ENCODE measurements at regions not wholly inside any gene's neighbourhood (a gene's known extent, or its start where the extent isn't known, plus 50 kb on each side); places are given as distances from the start of the nearest gene placed in this dataset.

DNA sequence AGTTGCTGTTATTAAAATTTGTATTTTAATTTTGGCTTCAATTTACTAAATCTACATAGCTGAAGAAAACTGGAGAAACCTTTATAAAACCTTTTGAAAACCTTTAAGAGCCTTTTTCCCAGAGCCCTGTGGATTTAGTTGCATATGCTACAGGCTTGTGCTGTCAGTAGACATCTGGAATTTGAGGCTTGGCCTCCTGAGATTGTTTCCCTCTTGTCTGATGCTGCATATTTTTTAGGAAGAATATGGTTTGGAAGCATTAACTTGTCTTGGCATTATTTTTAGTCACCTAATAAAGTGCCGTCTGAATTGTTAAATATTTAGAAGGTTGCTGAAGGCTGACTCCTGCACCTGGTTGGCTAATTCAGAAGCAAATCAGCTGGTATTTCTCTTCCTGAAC, 369.4 kb downstream of the UTRN start:
- ATAC-seq (no peak), DNase-seq (no peak)
- POLR2A ChIA-PET (ENCODE audit: unreplicated experiment): no interaction called here
- Histone ChIP-seq H3K9ac (ENCODE audit: low read length) (no peak overlapping the region), H3K27ac (ENCODE audit: low read length) (no peak overlapping the region), H3K36me3 (ENCODE audit: low read depth, low read length) (no peaks in the 10 kb centered on the region), H3K27me3 (ENCODE audit: low read length) (no peaks in the 10 kb centered on the region), H3F3A (ENCODE audit: low read length, unreplicated experiment) (no peaks in the 10 kb centered on the region), H3K9me2 (replicated peaks; ENCODE audit: low read length) (no peaks in the 10 kb centered on the region), H2AFZ (ENCODE audit: low read length) (no peak overlapping the region), H3K9me3 (ENCODE audit: low read length) (no peaks in the 10 kb centered on the region), H3K4me2 (ENCODE audit: low read length) (no peak overlapping the region), H3K4me3 (ENCODE audit: low read length) (no peak overlapping the region), H4K20me1 (ENCODE audit: low read length) (no peaks in the 10 kb centered on the region), H3K4me1 (ENCODE audit: insufficient read depth, low read length) (peaks cover 11% of the 10 kb centered on the region), H3K79me2 (ENCODE audit: low read length) (no peaks in the 10 kb centered on the region)
- TF ChIP-seq EZH2 (IDR thresholded peaks at IDR 0.05; ENCODE audit: low read length, unreplicated experiment) (no peak), EZH2phosphoT487 (IDR thresholded peaks at IDR 0.05; ENCODE audit: borderline replicate concordance, low read length) (no peak)
- TF ChIP-seq, protein P1, sequence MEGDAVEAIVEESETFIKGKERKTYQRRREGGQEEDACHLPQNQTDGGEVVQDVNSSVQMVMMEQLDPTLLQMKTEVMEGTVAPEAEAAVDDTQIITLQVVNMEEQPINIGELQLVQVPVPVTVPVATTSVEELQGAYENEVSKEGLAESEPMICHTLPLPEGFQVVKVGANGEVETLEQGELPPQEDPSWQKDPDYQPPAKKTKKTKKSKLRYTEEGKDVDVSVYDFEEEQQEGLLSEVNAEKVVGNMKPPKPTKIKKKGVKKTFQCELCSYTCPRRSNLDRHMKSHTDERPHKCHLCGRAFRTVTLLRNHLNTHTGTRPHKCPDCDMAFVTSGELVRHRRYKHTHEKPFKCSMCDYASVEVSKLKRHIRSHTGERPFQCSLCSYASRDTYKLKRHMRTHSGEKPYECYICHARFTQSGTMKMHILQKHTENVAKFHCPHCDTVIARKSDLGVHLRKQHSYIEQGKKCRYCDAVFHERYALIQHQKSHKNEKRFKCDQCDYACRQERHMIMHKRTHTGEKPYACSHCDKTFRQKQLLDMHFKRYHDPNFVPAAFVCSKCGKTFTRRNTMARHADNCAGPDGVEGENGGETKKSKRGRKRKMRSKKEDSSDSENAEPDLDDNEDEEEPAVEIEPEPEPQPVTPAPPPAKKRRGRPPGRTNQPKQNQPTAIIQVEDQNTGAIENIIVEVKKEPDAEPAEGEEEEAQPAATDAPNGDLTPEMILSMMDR (conservative IDR thresholded peaks at IDR 0.05; ENCODE audit: low read depth, low read length): no peak
- no TSS peak for BruUV-seq (replicated peaks)
- intact Hi-C loops (cut with micrococcal nuclease): no loop called here
- CTCF ChIA-PET: no interaction called here

DNA sequence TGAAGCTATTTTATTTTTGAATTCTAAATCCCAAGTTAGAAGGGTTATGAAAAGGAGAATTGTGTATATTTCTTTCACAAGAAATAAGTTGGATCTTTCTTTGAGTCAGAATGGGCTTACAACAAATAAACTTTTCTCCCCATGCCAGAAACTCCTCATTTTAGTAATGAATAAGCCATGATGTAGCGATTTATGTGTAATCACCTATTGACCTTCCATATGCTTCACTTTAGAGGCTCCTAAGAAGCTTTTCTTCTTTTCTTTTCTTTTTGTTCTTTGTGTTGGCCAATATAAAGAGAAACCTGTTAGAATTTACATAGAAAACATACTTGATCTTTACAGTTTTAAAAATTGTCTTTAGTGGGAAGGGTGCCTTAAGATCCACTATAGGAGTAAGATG, 370.2 kb downstream of the UTRN start:
- Histone ChIP-seq H3K27me3 (ENCODE audit: low read length) (no peaks in the 10 kb centered on the region), H3K4me2 (ENCODE audit: low read length) (no peak overlapping the region), H4K20me1 (ENCODE audit: low read length) (no peaks in the 10 kb centered on the region), H3K4me1 (ENCODE audit: insufficient read depth, low read length) (peaks cover 11% of the 10 kb centered on the region), H3K79me2 (ENCODE audit: low read length) (no peaks in the 10 kb centered on the region), H3K36me3 (ENCODE audit: low read depth, low read length) (no peaks in the 10 kb centered on the region), H3K9me2 (replicated peaks; ENCODE audit: low read length) (no peaks in the 10 kb centered on the region), H2AFZ (ENCODE audit: low read length) (no peak overlapping the region), H3K9ac (ENCODE audit: low read length) (no peak overlapping the region), H3K27ac (ENCODE audit: low read length) (no peak overlapping the region), H3F3A (ENCODE audit: low read length, unreplicated experiment) (no peaks in the 10 kb centered on the region), H3K4me3 (ENCODE audit: low read length) (no peak overlapping the region), H3K9me3 (ENCODE audit: low read length) (no peaks in the 10 kb centered on the region)
- TF ChIP-seq, protein P1 (conservative IDR thresholded peaks at IDR 0.05; ENCODE audit: low read depth, low read length): no peak
- TF ChIP-seq EZH2phosphoT487 (IDR thresholded peaks at IDR 0.05; ENCODE audit: borderline replicate concordance, low read length) (no peak), EZH2 (IDR thresholded peaks at IDR 0.05; ENCODE audit: low read length, unreplicated experiment) (no peak)
- CTCF ChIA-PET: no interaction called here
- ATAC-seq (no peak), DNase-seq (peak; percentile 25)
- intact Hi-C loops (cut with micrococcal nuclease): no loop called here
- no TSS peak for BruUV-seq (replicated peaks)
- POLR2A ChIA-PET (ENCODE audit: unreplicated experiment): interaction anchor here (0.6 kb wide), 1 partner anchor 34 kb away, joined by 3 read pairs; no protein-coding TSS in a partner anchor

DNA sequence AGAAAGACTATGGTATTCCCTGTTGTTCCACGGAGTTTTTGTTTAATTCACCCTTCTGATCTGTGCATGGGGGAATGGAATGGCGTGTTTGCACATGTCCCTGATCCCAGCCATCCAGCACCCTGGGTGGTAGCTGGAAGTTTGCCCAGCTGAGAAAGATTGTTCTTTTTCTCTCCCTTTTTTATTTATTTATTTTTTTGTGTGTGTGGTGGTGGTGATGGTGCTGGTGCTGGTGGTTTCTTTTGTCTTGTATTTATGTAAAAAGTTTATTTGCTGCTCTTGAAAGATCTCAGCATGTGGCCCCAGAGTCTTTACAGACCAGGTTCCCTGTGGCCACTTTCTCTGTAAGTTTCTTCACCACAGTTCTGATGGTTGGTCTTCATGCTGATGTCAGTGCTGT, 372.6 kb downstream of the UTRN start:
- ATAC-seq: no peak
- Histone ChIP-seq H3F3A (ENCODE audit: low read length, unreplicated experiment) (no peaks in the 10 kb centered on the region), H4K20me1 (ENCODE audit: low read length) (no peaks in the 10 kb centered on the region), H3K9ac (ENCODE audit: low read length) (no peak overlapping the region), H3K9me3 (ENCODE audit: low read length) (no peaks in the 10 kb centered on the region), H3K27me3 (ENCODE audit: low read length) (no peaks in the 10 kb centered on the region), H3K27ac (ENCODE audit: low read length) (no peak overlapping the region), H3K4me3 (ENCODE audit: low read length) (no peak overlapping the region), H3K9me2 (replicated peaks; ENCODE audit: low read length) (no peaks in the 10 kb centered on the region), H3K36me3 (ENCODE audit: low read depth, low read length) (no peaks in the 10 kb centered on the region), H3K4me2 (ENCODE audit: low read length) (no peak overlapping the region), H3K79me2 (ENCODE audit: low read length) (no peaks in the 10 kb centered on the region), H3K4me1 (ENCODE audit: insufficient read depth, low read length) (peaks cover 22% of the 10 kb centered on the region), H2AFZ (ENCODE audit: low read length) (no peak overlapping the region)
- DNase-seq: no peak
- CTCF ChIA-PET: interaction anchor here (0.6 kb wide), 1 partner anchor 64 kb away, joined by 3 read pairs; no protein-coding TSS in a partner anchor
- POLR2A ChIA-PET (ENCODE audit: unreplicated experiment): no interaction called here
- intact Hi-C loops (cut with micrococcal nuclease): no loop called here
- no TSS peak for BruUV-seq (replicated peaks)
- TF ChIP-seq EZH2phosphoT487 (IDR thresholded peaks at IDR 0.05; ENCODE audit: borderline replicate concordance, low read length): no peak
- no peak for TF ChIP-seq EZH2 (IDR thresholded peaks at IDR 0.05; ENCODE audit: low read length, unreplicated experiment)
- TF ChIP-seq, protein P1 (conservative IDR thresholded peaks at IDR 0.05; ENCODE audit: low read depth, low read length): no peak

Measured in PC-3 (cell line).